ENCODE measurements at regions not wholly inside any gene's neighbourhood (a gene's known extent, or its start where the extent isn't known, plus 50 kb on each side); places are given as distances from the start of the nearest gene placed in this dataset.

DNA sequence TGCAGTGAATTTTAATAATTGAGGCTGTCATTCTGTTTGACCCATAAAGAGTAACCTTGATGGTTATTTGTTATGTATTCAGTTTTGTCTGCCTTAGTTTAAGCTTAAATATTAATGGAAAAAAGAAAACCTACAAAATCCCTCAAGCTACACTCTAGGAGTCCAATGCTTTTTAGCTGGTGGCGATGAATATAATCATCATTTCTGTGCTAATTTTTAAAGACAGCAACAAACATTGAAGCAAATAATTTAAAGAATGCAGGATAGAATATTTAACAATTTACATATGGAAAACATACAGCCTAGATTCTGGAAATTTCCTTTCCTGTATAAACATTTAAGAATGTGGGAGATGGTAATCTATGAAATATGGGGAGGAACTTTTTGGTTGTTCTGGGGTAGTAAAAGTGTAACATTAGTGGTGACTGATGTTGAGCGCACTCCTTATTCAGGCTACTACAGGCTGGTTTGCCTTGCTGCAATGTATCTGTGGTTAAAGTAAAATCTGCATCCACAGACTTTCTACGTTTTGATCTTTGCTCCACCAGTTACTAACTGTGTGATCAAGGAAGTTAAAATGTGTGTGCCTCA, 287.9 kb upstream of the DEFB112 start:
- no peak for TF ChIP-seq MXI1 (IDR thresholded peaks at IDR 0.05; ENCODE audit: borderline replicate concordance, low read depth, low read length)
- TF ChIP-seq POLR2A (IDR thresholded peaks at IDR 0.05; ENCODE audit: low read depth, low read length): no peak
- TF ChIP-seq, protein P1, sequence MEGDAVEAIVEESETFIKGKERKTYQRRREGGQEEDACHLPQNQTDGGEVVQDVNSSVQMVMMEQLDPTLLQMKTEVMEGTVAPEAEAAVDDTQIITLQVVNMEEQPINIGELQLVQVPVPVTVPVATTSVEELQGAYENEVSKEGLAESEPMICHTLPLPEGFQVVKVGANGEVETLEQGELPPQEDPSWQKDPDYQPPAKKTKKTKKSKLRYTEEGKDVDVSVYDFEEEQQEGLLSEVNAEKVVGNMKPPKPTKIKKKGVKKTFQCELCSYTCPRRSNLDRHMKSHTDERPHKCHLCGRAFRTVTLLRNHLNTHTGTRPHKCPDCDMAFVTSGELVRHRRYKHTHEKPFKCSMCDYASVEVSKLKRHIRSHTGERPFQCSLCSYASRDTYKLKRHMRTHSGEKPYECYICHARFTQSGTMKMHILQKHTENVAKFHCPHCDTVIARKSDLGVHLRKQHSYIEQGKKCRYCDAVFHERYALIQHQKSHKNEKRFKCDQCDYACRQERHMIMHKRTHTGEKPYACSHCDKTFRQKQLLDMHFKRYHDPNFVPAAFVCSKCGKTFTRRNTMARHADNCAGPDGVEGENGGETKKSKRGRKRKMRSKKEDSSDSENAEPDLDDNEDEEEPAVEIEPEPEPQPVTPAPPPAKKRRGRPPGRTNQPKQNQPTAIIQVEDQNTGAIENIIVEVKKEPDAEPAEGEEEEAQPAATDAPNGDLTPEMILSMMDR (conservative IDR thresholded peaks at IDR 0.05; ENCODE audit: low read depth, low read length): no peak
- no peak for TF ChIP-seq RAD21 (IDR thresholded peaks at IDR 0.05; ENCODE audit: low read length)
- TF ChIP-seq RCOR1 (IDR thresholded peaks at IDR 0.05; ENCODE audit: insufficient replicate concordance, low read length): no peak
- TF ChIP-seq SMC3 (IDR thresholded peaks at IDR 0.05; ENCODE audit: low read depth, low read length): no peak
- no peak for TF ChIP-seq BHLHE40 (IDR thresholded peaks at IDR 0.05; ENCODE audit: low read depth, low read length)
- TF ChIP-seq NFE2L2 (IDR thresholded peaks at IDR 0.05; ENCODE audit: low read depth, low read length): no peak
- no peak for TF ChIP-seq CEBPB (IDR thresholded peaks at IDR 0.05; ENCODE audit: low read depth, low read length)
- no peak for TF ChIP-seq MAFK (IDR thresholded peaks at IDR 0.05; ENCODE audit: low read depth, low read length)
- no peak for TF ChIP-seq RFX5 (IDR thresholded peaks at IDR 0.05; ENCODE audit: low read depth, low read length)
- TF ChIP-seq, protein P2, sequence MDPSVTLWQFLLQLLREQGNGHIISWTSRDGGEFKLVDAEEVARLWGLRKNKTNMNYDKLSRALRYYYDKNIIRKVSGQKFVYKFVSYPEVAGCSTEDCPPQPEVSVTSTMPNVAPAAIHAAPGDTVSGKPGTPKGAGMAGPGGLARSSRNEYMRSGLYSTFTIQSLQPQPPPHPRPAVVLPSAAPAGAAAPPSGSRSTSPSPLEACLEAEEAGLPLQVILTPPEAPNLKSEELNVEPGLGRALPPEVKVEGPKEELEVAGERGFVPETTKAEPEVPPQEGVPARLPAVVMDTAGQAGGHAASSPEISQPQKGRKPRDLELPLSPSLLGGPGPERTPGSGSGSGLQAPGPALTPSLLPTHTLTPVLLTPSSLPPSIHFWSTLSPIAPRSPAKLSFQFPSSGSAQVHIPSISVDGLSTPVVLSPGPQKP (IDR thresholded peaks at IDR 0.05; ENCODE audit: borderline replicate concordance, low read depth, low read length): no peak
- TF ChIP-seq CHD1 (IDR thresholded peaks at IDR 0.05; ENCODE audit: low read depth, low read length): no peak
